GM10248 (cell line): ENCODE measurements at regions not wholly inside any gene's neighbourhood (a gene's known extent, or its start where the extent isn't known, plus 50 kb on each side); places are given as distances from the start of the nearest gene placed in this dataset.

Source experiments
- CTCF ChIA-PET: fragments of 300-600 bp; sonication (Branson Sonifier 250); formaldehyde crosslinking; extraction: SDS; loops from one replicate; lab custom pipeline; 2021; ENCODE audit warnings: antibody characterized with exemption; lab: Yijun Ruan, JAX
- POLR2A ChIA-PET: fragments of 350-650 bp; sonication (Branson Sonifier 250); formaldehyde crosslinking; extraction: SDS; loops from one replicate; lab custom pipeline; 2020; ENCODE audit warnings: antibody characterized with exemption; lab: Yijun Ruan, JAX
- DNase-seq: peaks from one replicate; pipeline ENCODE4 v3.0.0; 2012; ENCODE audit errors: extremely low spot score
- CTCF ChIP-seq: IDR thresholded peaks from 2 replicates; pipeline ENCODE4 v1.5.1; 2012; ENCODE audit warnings: mild to moderate bottlenecking, low read depth; ENCODE audit errors: extremely low read depth, missing control alignments, control extremely low read depth

- no peak for DNase-seq
- ChIA-PET POLR2A (no interaction called here), CTCF (no interaction called here)
- no peak for TF ChIP-seq CTCF
These were observed 158.1 kb upstream of the ADRA1B start for GRCh38 chr5:159758189-159758588.

- POLR2A ChIA-PET, result no interaction called here
- TF ChIP-seq CTCF, result no peak
- CTCF ChIA-PET, result interaction anchor here (1.2 kb wide), 1 partner anchor 10 kb away, joined by 3 read pairs; no protein-coding TSS in a partner anchor
- DNase-seq, result no peak
These were observed 156.4 kb upstream of the ADRA1B start for GRCh38 chr5:159759791-159760290.

- POLR2A ChIA-PET, result no interaction called here
These were observed 153.4 kb upstream of the ADRA1B start for GRCh38 chr5:159762921-159763320.

GRCh38 chr5:159763562-159763961 lies 152.7 kb upstream of the ADRA1B start:
- CTCF ChIA-PET, result interaction anchor here (1.1 kb wide), 1 partner anchor 319 kb away, joined by 3 read pairs; no protein-coding TSS in a partner anchor
- DNase-seq, result no peak
- POLR2A ChIA-PET, result no interaction called here
- no peak for TF ChIP-seq CTCF

More at GRCh38 chr5:159762921-159763320, 153.4 kb upstream of the ADRA1B start:
- CTCF ChIA-PET, result interaction anchor here (1.1 kb wide), 1 partner anchor 318 kb away, joined by 3 read pairs; no protein-coding TSS in a partner anchor
- no peak for TF ChIP-seq CTCF
- no peak for DNase-seq

- DNase-seq, result no peak
- no peak for TF ChIP-seq CTCF
- CTCF ChIA-PET, result no interaction called here
- POLR2A ChIA-PET, result interaction anchor here (0.6 kb wide), 1 partner anchor 1800 kb away, joined by 4 read pairs; no protein-coding TSS in a partner anchor
These were observed 151.8 kb upstream of the ADRA1B start for GRCh38 chr5:159764283-159765134.

GRCh38 chr5:159765135-159765433 lies 151.2 kb upstream of the ADRA1B start:
- POLR2A ChIA-PET, result interaction anchor here (0.6 kb wide), 1 partner anchor 1801 kb away, joined by 4 read pairs; no protein-coding TSS in a partner anchor
- CTCF ChIA-PET, result no interaction called here
- TF ChIP-seq CTCF, result no peak
- no peak for DNase-seq
